MM.1S (cell line): ENCODE measurements at regions not wholly inside any gene's neighbourhood (a gene's known extent, or its start where the extent isn't known, plus 50 kb on each side); places are given as distances from the start of the nearest gene placed in this dataset.

ENCODE experiments used
- DNase-seq: peaks from one replicate; pipeline ENCODE4 v3.0.0-alpha.2; 2015
- H2AFZ ChIP-seq: fragments of 300-600 bp; sonication (generic); 2 replicates; pipeline ENCODE4 v1.6.0; 2016; ENCODE audit warnings: antibody characterized with exemption, low read length
- H3F3A ChIP-seq: fragments of 300-600 bp; sonication (generic); 2 replicates; pipeline ENCODE4 v1.6.1; 2016; ENCODE audit warnings: mild to moderate bottlenecking, antibody characterized with exemption, low read length, moderate library complexity, mixed read lengths; ENCODE audit not compliant: insufficient read depth
- H3K27ac ChIP-seq: fragments of 300-600 bp; sonication (generic); 2 replicates; pipeline ENCODE4 v1.5.1; 2016; ENCODE audit warnings: mild to moderate bottlenecking, low read length
- H3K27me3 ChIP-seq: fragments of 300-600 bp; sonication (generic); replicated peaks from 2 replicates; pipeline ENCODE4 v1.6.0; 2016; ENCODE audit warnings: low read length; ENCODE audit not compliant: insufficient read depth
- H3K36me3 ChIP-seq: fragments of 300-600 bp; sonication (generic); replicated peaks from 2 replicates; pipeline ENCODE4 v1.6.1; 2016; ENCODE audit warnings: mild to moderate bottlenecking, low read length, mixed read lengths; ENCODE audit not compliant: insufficient read depth
- H3K4me1 ChIP-seq: fragments of 300-600 bp; sonication (generic); 2 replicates; pipeline ENCODE4 v1.6.1; 2016; ENCODE audit warnings: low read length, mixed read lengths
- H3K4me2 ChIP-seq: fragments of 300-600 bp; sonication (generic); 2 replicates; pipeline ENCODE4 v1.6.0; 2016; ENCODE audit warnings: low read depth, low read length
- H3K4me3 ChIP-seq: fragments of 300-600 bp; sonication (generic); 2 replicates; pipeline ENCODE4 v1.5.1; 2016; ENCODE audit warnings: low read length, mixed read lengths
- H3K79me2 ChIP-seq: fragments of 300-600 bp; sonication (generic); 2 replicates; pipeline ENCODE4 v1.6.1; 2016; ENCODE audit warnings: mixed run types, low read length, mixed read lengths
- H3K9ac ChIP-seq: fragments of 300-600 bp; sonication (generic); 2 replicates; pipeline ENCODE4 v1.6.1; 2016; ENCODE audit warnings: low read length, mixed read lengths
- H3K9me2 ChIP-seq: fragments of 300-600 bp; sonication (generic); replicated peaks from 2 replicates; pipeline ENCODE4 v1.6.1; 2016; ENCODE audit warnings: mild to moderate bottlenecking, low read length, mixed read lengths; ENCODE audit not compliant: insufficient read depth
- H3K9me3 ChIP-seq: fragments of 300-600 bp; sonication (generic); replicated peaks from 2 replicates; pipeline ENCODE4 v1.6.1; 2016; ENCODE audit warnings: mild to moderate bottlenecking, low read length, mixed read lengths; ENCODE audit not compliant: insufficient read depth
- H4K20me1 ChIP-seq: fragments of 300-600 bp; sonication (generic); 2 replicates; pipeline ENCODE4 v1.6.1; 2016; ENCODE audit warnings: mild to moderate bottlenecking, low read length, moderate library complexity, mixed read lengths; ENCODE audit not compliant: insufficient read depth
- EZH2 ChIP-seq: fragments of 300-600 bp; sonication (generic); optimal IDR thresholded peaks from 2 replicates; pipeline ENCODE3; 2017; ENCODE audit warnings: low read depth, mild to moderate bottlenecking, antibody characterized with exemption, low read length, mixed read lengths
- EZH2phosphoT487 ChIP-seq: fragments of 300-600 bp; sonication (generic); IDR thresholded peaks from 2 replicates; pipeline ENCODE4 v1.6.1; 2018; ENCODE audit warnings: antibody characterized with exemption, low read length
- TF ChIP-seq, protein P1 (sequence below): fragments of 300-600 bp; sonication (generic); IDR thresholded peaks from 2 replicates; pipeline ENCODE4 v1.5.1; 2016; ENCODE audit warnings: antibody characterized with exemption, low read length, mixed read lengths

- H3K4me2 ChIP-seq = no peak overlapping the region
- no peaks in the 10 kb centered on the region for H4K20me1 ChIP-seq
- H3K9ac ChIP-seq = no peak overlapping the region
- no peak for DNase-seq
- no peaks in the 10 kb centered on the region for H3K79me2 ChIP-seq
- H3K4me1 ChIP-seq = peaks cover 8% of the 10 kb centered on the region; the same call in 1 of the 2 replicates
- H3F3A ChIP-seq = 0 out of 2 replicates have a peak, but pooled peaks cover 11% of the 10 kb centered on the region
- H3K36me3 ChIP-seq = no peaks in the 10 kb centered on the region
- no peak for TF ChIP-seq EZH2phosphoT487
- H3K27ac ChIP-seq = no peak overlapping the region
- no peak overlapping the region for H2AFZ ChIP-seq
- H3K9me2 ChIP-seq = no peaks in the 10 kb centered on the region
- no peaks in the 10 kb centered on the region for H3K9me3 ChIP-seq
- no peak overlapping the region for H3K4me3 ChIP-seq
- H3K27me3 ChIP-seq = no peaks in the 10 kb centered on the region
Observed at GRCh38 chr14:34334329-34334728, 127.7 kb downstream of the SPTSSA start.

GRCh38 chr14:34331728-34332623, 130.1 kb downstream of the SPTSSA start:
- Histone ChIP-seq H3K36me3 (no peaks in the 10 kb centered on the region), H3K27me3 (no peaks in the 10 kb centered on the region), H3K9me3 (no peaks in the 10 kb centered on the region), H3K4me2 (peak overlapping the region; percentile 55), H2AFZ (peak overlapping the region; percentile 93), H3K4me3 (peak overlapping the region; percentile 40), H3K9ac (peak overlapping the region; percentile 45; the same call in 1 of the 2 replicates), H3F3A (0 out of 2 replicates have a peak, but pooled peaks cover 11% of the 10 kb centered on the region), H3K27ac (peak overlapping the region; percentile 70; the same call in 1 of the 2 replicates), H3K4me1 (peaks cover 8% of the 10 kb centered on the region; the same call in 1 of the 2 replicates), H3K9me2 (no peaks in the 10 kb centered on the region), H3K79me2 (no peaks in the 10 kb centered on the region), H4K20me1 (no peaks in the 10 kb centered on the region)
- TF ChIP-seq, protein P1, sequence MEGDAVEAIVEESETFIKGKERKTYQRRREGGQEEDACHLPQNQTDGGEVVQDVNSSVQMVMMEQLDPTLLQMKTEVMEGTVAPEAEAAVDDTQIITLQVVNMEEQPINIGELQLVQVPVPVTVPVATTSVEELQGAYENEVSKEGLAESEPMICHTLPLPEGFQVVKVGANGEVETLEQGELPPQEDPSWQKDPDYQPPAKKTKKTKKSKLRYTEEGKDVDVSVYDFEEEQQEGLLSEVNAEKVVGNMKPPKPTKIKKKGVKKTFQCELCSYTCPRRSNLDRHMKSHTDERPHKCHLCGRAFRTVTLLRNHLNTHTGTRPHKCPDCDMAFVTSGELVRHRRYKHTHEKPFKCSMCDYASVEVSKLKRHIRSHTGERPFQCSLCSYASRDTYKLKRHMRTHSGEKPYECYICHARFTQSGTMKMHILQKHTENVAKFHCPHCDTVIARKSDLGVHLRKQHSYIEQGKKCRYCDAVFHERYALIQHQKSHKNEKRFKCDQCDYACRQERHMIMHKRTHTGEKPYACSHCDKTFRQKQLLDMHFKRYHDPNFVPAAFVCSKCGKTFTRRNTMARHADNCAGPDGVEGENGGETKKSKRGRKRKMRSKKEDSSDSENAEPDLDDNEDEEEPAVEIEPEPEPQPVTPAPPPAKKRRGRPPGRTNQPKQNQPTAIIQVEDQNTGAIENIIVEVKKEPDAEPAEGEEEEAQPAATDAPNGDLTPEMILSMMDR = peak; percentile 62
- no peak for TF ChIP-seq EZH2phosphoT487
- peak; percentile 81 for DNase-seq

DNA sequence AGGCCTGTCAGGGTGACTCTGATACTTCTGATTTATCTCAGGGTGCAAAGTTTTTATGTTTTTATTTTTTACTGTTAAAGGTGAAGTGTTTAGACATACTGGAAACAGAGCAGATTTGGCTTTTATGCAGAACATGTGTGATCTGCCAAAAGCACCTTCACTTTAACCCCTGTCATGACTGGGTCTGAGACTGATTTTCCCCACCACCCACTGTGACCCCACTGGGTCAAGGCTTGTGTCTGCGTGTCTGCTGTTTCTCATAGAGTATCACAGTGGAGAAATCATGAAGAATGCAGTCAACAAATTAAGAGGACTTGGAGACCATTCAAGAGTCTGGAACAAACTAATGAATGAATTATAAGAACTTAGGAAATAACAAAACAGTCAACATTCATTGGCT, 131.2 kb downstream of the SPTSSA start:
- Histone ChIP-seq H3F3A (0 out of 2 replicates have a peak, but pooled peaks cover 11% of the 10 kb centered on the region), H2AFZ (peak overlapping the region; percentile 93; the same call in 1 of the 2 replicates), H3K36me3 (no peaks in the 10 kb centered on the region), H3K27me3 (no peaks in the 10 kb centered on the region), H3K9me3 (no peaks in the 10 kb centered on the region), H3K4me2 (no peak overlapping the region), H3K4me1 (peaks cover 8% of the 10 kb centered on the region; the same call in 1 of the 2 replicates), H3K9ac (no peak overlapping the region), H3K27ac (no peak overlapping the region), H3K79me2 (no peaks in the 10 kb centered on the region), H4K20me1 (no peaks in the 10 kb centered on the region), H3K9me2 (no peaks in the 10 kb centered on the region), H3K4me3 (no peak overlapping the region)
- no peak for TF ChIP-seq EZH2
- TF ChIP-seq EZH2phosphoT487 = no peak
- no peak for DNase-seq

DNA sequence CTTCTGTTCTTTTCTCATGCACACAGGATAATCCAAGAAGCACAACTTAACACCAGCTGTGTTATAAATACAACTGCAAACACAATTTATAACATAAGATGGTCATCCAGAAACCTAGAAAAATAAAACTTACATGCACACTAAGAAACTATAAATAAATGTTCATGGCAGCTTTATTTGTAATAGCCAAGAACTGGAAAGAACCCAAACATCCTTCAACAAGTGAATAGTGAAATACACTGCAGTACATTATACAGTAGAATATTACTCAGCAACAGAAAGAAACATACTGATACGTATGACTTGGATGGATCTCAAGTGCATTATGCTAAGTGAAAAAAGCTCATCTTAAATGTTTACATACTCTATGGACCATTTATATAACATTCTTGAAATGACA, 132.7 kb downstream of the SPTSSA start:
- H2AFZ ChIP-seq = no peak overlapping the region
- TF ChIP-seq, protein P1 = no peak
- no peak for TF ChIP-seq EZH2
- no peak for TF ChIP-seq EZH2phosphoT487
- no peak overlapping the region for H3K9ac ChIP-seq
- H4K20me1 ChIP-seq = no peaks in the 10 kb centered on the region
- no peaks in the 10 kb centered on the region for H3K79me2 ChIP-seq
- H3K9me2 ChIP-seq = no peaks in the 10 kb centered on the region
- H3K4me2 ChIP-seq = no peak overlapping the region
- H3K36me3 ChIP-seq = no peaks in the 10 kb centered on the region
- no peak overlapping the region for H3K4me3 ChIP-seq
- no peaks in the 10 kb centered on the region for H3K27me3 ChIP-seq
- H3K9me3 ChIP-seq = no peaks in the 10 kb centered on the region
- peaks cover 8% of the 10 kb centered on the region; the same call in 1 of the 2 replicates for H3K4me1 ChIP-seq
- 0 out of 2 replicates have a peak, but pooled peaks cover 11% of the 10 kb centered on the region for H3F3A ChIP-seq
- H3K27ac ChIP-seq = no peak overlapping the region
- DNase-seq = no peak
